WTC11 (cell line): ENCODE measurements at regions not wholly inside any gene's neighbourhood (a gene's known extent, or its start where the extent isn't known, plus 50 kb on each side); places are given as distances from the start of the nearest gene placed in this dataset.

Source experiments
- ATAC-seq: fragments of 200-7000 bp; cut with Tn5 transposase; 2 replicates; pipeline ENCODE4 v1.10.0; 2021; ENCODE audit warnings: mild to moderate bottlenecking, moderate library complexity
- CTCF ChIA-PET: fragments of 300-600 bp; sonication (Branson Sonifier 250); formaldehyde crosslinking; loops from one replicate; lab custom pipeline; 2021; ENCODE audit warnings: antibody characterized with exemption; lab: Charles Lee
- POLR2A ChIA-PET: fragments of 350-600 bp; sonication (Branson Sonifier 250); formaldehyde crosslinking; loops from one replicate; lab custom pipeline; 2021; ENCODE audit warnings: antibody characterized with exemption; lab: Charles Lee
- DNase-seq: peaks from one replicate; pipeline ENCODE4 v3.0.0; 2021; ENCODE audit warnings: low spot score
- H3K27ac Mint-ChIP-seq: 2 replicates; pipeline ENCODE4 v1.8.0; 2021; ENCODE audit warnings: mixed read lengths
- H3K27me3 Mint-ChIP-seq: 2 replicates; pipeline ENCODE4 v1.8.0; 2021; ENCODE audit warnings: low read depth, mild to moderate bottlenecking, moderate library complexity, mixed read lengths
- H3K36me3 Mint-ChIP-seq: 2 replicates; pipeline ENCODE4 v1.8.0; 2021; ENCODE audit warnings: mixed read lengths
- H3K4me1 Mint-ChIP-seq: 2 replicates; pipeline ENCODE4 v1.8.0; 2022; ENCODE audit warnings: mixed read lengths
- H3K4me3 Mint-ChIP-seq: 2 replicates; pipeline ENCODE4 v1.8.0; 2021; ENCODE audit warnings: mild to moderate bottlenecking, moderate library complexity, mixed read lengths
- H3K9me3 Mint-ChIP-seq: 2 replicates; pipeline ENCODE4 v1.8.0; 2021; ENCODE audit warnings: mixed read lengths
- ATF3 ChIP-seq: sonication (generic); formaldehyde crosslinking; conservative IDR thresholded peaks from 2 replicates; pipeline ENCODE4 v1.8.1; 2022; ENCODE audit warnings: mild to moderate bottlenecking, missing genetic modification reagents
- CREM ChIP-seq: sonication (generic); formaldehyde crosslinking; IDR thresholded peaks from 2 replicates; pipeline ENCODE4 v1.8.1; 2022; ENCODE audit warnings: mild to moderate bottlenecking, missing genetic modification reagents, moderate library complexity
- E2F1 ChIP-seq: sonication (generic); formaldehyde crosslinking; IDR thresholded peaks from 2 replicates; pipeline ENCODE4 v1.8.0; 2022; ENCODE audit warnings: mild to moderate bottlenecking, missing genetic modification reagents
- ELF4 ChIP-seq: sonication (generic); formaldehyde crosslinking; IDR thresholded peaks from 2 replicates; pipeline ENCODE4 v1.8.1; 2022; ENCODE audit warnings: low read depth, mild to moderate bottlenecking, moderate library complexity, missing genetic modification reagents
- EMX1 ChIP-seq: fragments of 250-450 bp; sonication (Bioruptor Pico); IDR thresholded peaks from 2 replicates; pipeline ENCODE4 v1.8.0; 2021; ENCODE audit warnings: mild to moderate bottlenecking
- ESRRA ChIP-seq: sonication (generic); formaldehyde crosslinking; IDR thresholded peaks from 2 replicates; pipeline ENCODE4 v1.8.1; 2022; ENCODE audit warnings: mild to moderate bottlenecking, missing genetic modification reagents, borderline replicate concordance
- FOXK1 ChIP-seq: sonication (generic); formaldehyde crosslinking; IDR thresholded peaks from 2 replicates; pipeline ENCODE4 v1.8.0; 2022; ENCODE audit warnings: mild to moderate bottlenecking, moderate library complexity, missing genetic modification reagents
- GABPB1 ChIP-seq: sonication (generic); formaldehyde crosslinking; IDR thresholded peaks from 2 replicates; pipeline ENCODE4 v1.8.1; 2023; ENCODE audit warnings: mild to moderate bottlenecking, missing genetic modification reagents
- GRHL2 ChIP-seq: fragments of 250-450 bp; sonication (Bioruptor Pico); IDR thresholded peaks from 2 replicates; pipeline ENCODE4 v1.8.0; 2022; ENCODE audit warnings: mild to moderate bottlenecking, moderate library complexity; ENCODE audit not compliant: insufficient replicate concordance, severe bottlenecking
- PRDM15 ChIP-seq: sonication (generic); formaldehyde crosslinking; IDR thresholded peaks from 2 replicates; pipeline ENCODE4 v1.8.0; 2022; ENCODE audit warnings: missing genetic modification reagents
- TCF7 ChIP-seq: sonication (generic); formaldehyde crosslinking; IDR thresholded peaks from 2 replicates; pipeline ENCODE4 v1.8.0; 2022; ENCODE audit warnings: mild to moderate bottlenecking, low read depth, missing genetic modification reagents, moderate library complexity
- TEAD4 ChIP-seq: sonication (generic); formaldehyde crosslinking; IDR thresholded peaks from 2 replicates; pipeline ENCODE4 v1.8.0; 2022; ENCODE audit warnings: mild to moderate bottlenecking, missing genetic modification reagents
- ZBTB21 ChIP-seq: sonication (generic); formaldehyde crosslinking; IDR thresholded peaks from 2 replicates; pipeline ENCODE4 v1.8.1; 2023; ENCODE audit warnings: mild to moderate bottlenecking, missing genetic modification reagents, borderline replicate concordance
- ZMAT4 ChIP-seq: fragments of 250-450 bp; sonication (Bioruptor Pico); IDR thresholded peaks from 2 replicates; pipeline ENCODE4 v1.9.0; 2021; ENCODE audit warnings: mild to moderate bottlenecking
- ZNF232 ChIP-seq: sonication (generic); formaldehyde crosslinking; IDR thresholded peaks from 2 replicates; pipeline ENCODE4 v1.8.0; 2022; ENCODE audit warnings: mild to moderate bottlenecking, missing genetic modification reagents
- ZNF396 ChIP-seq: fragments of 250-450 bp; sonication (Bioruptor Pico); IDR thresholded peaks from 2 replicates; pipeline ENCODE4 v1.8.0; 2021; ENCODE audit warnings: mild to moderate bottlenecking, moderate library complexity, borderline replicate concordance
- ZNF416 ChIP-seq: fragments of 250-450 bp; sonication (Bioruptor Pico); IDR thresholded peaks from 2 replicates; pipeline ENCODE4 v1.9.0; 2021; ENCODE audit warnings: mild to moderate bottlenecking, inconsistent platforms
- ZNF532 ChIP-seq: fragments of 250-450 bp; sonication (Bioruptor Pico); IDR thresholded peaks from 2 replicates; pipeline ENCODE4 v1.9.0; 2021; ENCODE audit warnings: mild to moderate bottlenecking, borderline replicate concordance

- no peak for TF ChIP-seq PRDM15 (CRISPR knock-in tag)
- no peak for TF ChIP-seq ATF3 (CRISPR knock-in tag)
- TF ChIP-seq, all 79 proteins: peak for 0
Measured at GRCh38 chr5:3962113-3962512, 366.5 kb downstream of the IRX1 start (continued).

GRCh38 chr5:3963652-3964051, 368.0 kb downstream of the IRX1 start:
- no peak for ATAC-seq
- CTCF ChIA-PET, result no interaction called here

More at GRCh38 chr5:3963652-3964051, 368.0 kb downstream of the IRX1 start:
- H3K4me1 Mint-ChIP-seq, result peaks cover 4% of the 10 kb centered on the region
- DNase-seq, result no peak
- H3K27me3 Mint-ChIP-seq, result no peaks in the 10 kb centered on the region
- peaks cover 7% of the 10 kb centered on the region for H3K9me3 Mint-ChIP-seq
- POLR2A ChIA-PET, result no interaction called here
- no peak for TF ChIP-seq ZNF532 (CRISPR knock-in tag)
- TF ChIP-seq ZNF232 (CRISPR knock-in tag), result no peak
- TF ChIP-seq ZBTB21, result no peak
- TF ChIP-seq ESRRA (CRISPR knock-in tag), result no peak
- TF ChIP-seq TCF7 (CRISPR knock-in tag), result no peak
- TF ChIP-seq ZMAT4 (CRISPR knock-in tag), result no peak
- no peak for TF ChIP-seq ZNF416 (CRISPR knock-in tag)
- TF ChIP-seq GABPB1, result no peak
- no peak for TF ChIP-seq ELF4 (CRISPR knock-in tag)
- TF ChIP-seq FOXK1 (CRISPR knock-in tag), result no peak
- no peak for TF ChIP-seq TEAD4 (CRISPR knock-in tag)
- TF ChIP-seq CREM, result no peak
- no peak for TF ChIP-seq GRHL2 (CRISPR knock-in tag)
- no peak for TF ChIP-seq ZNF396 (CRISPR knock-in tag)
- no peak for TF ChIP-seq EMX1 (CRISPR knock-in tag)
- TF ChIP-seq E2F1 (CRISPR knock-in tag), result no peak
- no peak overlapping the region for H3K27ac Mint-ChIP-seq
- peaks cover 5% of the 10 kb centered on the region; the same call in 1 of the 2 replicates for H3K36me3 Mint-ChIP-seq
- no peak overlapping the region for H3K4me3 Mint-ChIP-seq
